SK-N-SH (cell line): ENCODE measurements at regions not wholly inside any gene's neighbourhood (a gene's known extent, or its start where the extent isn't known, plus 50 kb on each side); places are given as distances from the start of the nearest gene placed in this dataset.

Experiments used
- CTCF ChIA-PET: fragments of 300-600, 350-600 bp; formaldehyde crosslinking; extraction: SDS; loops from one replicate; lab custom pipeline; 2021; lab: Yijun Ruan, JAX
- POLR2A ChIA-PET: fragments of 350-600 bp; sonication (Branson Sonifier 250); formaldehyde crosslinking; extraction: SDS; loops from one replicate; lab custom pipeline; 2020; ENCODE audit warnings: antibody characterized with exemption, inconsistent platforms; lab: Yijun Ruan, JAX
- DNase-seq: peaks from one replicate; pipeline ENCODE4 v3.0.0; 2012
- H2AFZ ChIP-seq: fragments of 200-600 bp; sonication (generic); 2 replicates; pipeline ENCODE4 v1.8.1; 2016; ENCODE audit warnings: antibody characterized with exemption, mild to moderate bottlenecking, low read depth
- H3F3A ChIP-seq: fragments of 200-600 bp; sonication (generic); replicated peaks from 2 replicates; pipeline ENCODE3; 2016; ENCODE audit warnings: antibody characterized with exemption, mild to moderate bottlenecking; ENCODE audit not compliant: insufficient read depth
- H3K27ac ChIP-seq, 2 experiments: fragments of 200-500 bp in 1 of 2; fragments of 200-600 bp in 1 of 2; sonication (Bioruptor generic) in 1 of 2; sonication (generic), shearing (Covaris generic) in 1 of 2; 2 replicates each; pipeline versions ENCODE4 v1.5.1 to v1.6.1; 2014 to 2016; ENCODE audit warnings: low read depth in 2 of 2, inconsistent platforms in 1 of 2, low read length in 1 of 2, mild to moderate bottlenecking in 1 of 2, mixed read lengths in 1 of 2
- H3K27me3 ChIP-seq: fragments of 200-600 bp; sonication (generic), shearing (Covaris generic); 2 replicates; pipeline ENCODE4 v1.6.1; 2016; ENCODE audit warnings: mixed run types; ENCODE audit not compliant: insufficient read depth
- H3K36me3 ChIP-seq, 2 experiments: fragments of 200-500 bp in 1 of 2; fragments of 200-600 bp in 1 of 2; sonication (Bioruptor generic) in 1 of 2; sonication (generic) in 1 of 2; replicated peaks in 1 of 2; 2 replicates each; pipeline versions ENCODE3 to v1.5.1; 2014 to 2016; ENCODE audit warnings: low read length in 1 of 2, mild to moderate bottlenecking in 1 of 2; ENCODE audit not compliant: insufficient read depth in 2 of 2, control insufficient read depth in 1 of 2
- H3K4me1 ChIP-seq, 2 experiments: fragments of 200-500 bp in 1 of 2; fragments of 200-600 bp in 1 of 2; sonication (Bioruptor generic) in 1 of 2; sonication (generic), shearing (Covaris generic) in 1 of 2; 2 replicates each; pipeline versions ENCODE4 v1.5.1 to v1.6.1; 2014 to 2016; ENCODE audit warnings: low read depth in 1 of 2, low read length in 1 of 2, mixed run types in 1 of 2; ENCODE audit not compliant: insufficient read depth in 2 of 2, control insufficient read depth in 1 of 2
- H3K4me2 ChIP-seq: fragments of 200-600 bp; sonication (generic), shearing (Covaris generic); 2 replicates; pipeline ENCODE4 v1.6.1; 2017; ENCODE audit warnings: mixed run types
- H3K4me3 ChIP-seq, 2 experiments: fragments of 200-500 bp in 1 of 2; fragments of 200-600 bp in 1 of 2; sonication (Bioruptor generic) in 1 of 2; sonication (generic), shearing (Covaris generic) in 1 of 2; 2 replicates each; pipeline versions ENCODE4 v1.5.1 to v1.8.1; 2014 to 2016; ENCODE audit warnings: low read depth in 2 of 2, inconsistent platforms in 1 of 2, low read length in 1 of 2, mild to moderate bottlenecking in 1 of 2, mixed read lengths in 1 of 2, moderate library complexity in 1 of 2
- H3K79me2 ChIP-seq: fragments of 200-600 bp; sonication (generic); 2 replicates; pipeline ENCODE4 v1.8.1; 2017; ENCODE audit warnings: mild to moderate bottlenecking; ENCODE audit not compliant: insufficient read depth
- H3K9ac ChIP-seq: fragments of 200-600 bp; sonication (generic); 2 replicates; pipeline ENCODE4 v1.6.1; 2017; ENCODE audit warnings: mixed run types
- H3K9me2 ChIP-seq: fragments of 200-600 bp; sonication (generic); 2 replicates; pipeline ENCODE4 v1.6.1; 2017; ENCODE audit warnings: mixed run types
- H3K9me3 ChIP-seq: fragments of 200-600 bp; sonication (generic); 2 replicates; pipeline ENCODE4 v1.6.1; 2017; ENCODE audit warnings: mixed run types, mild to moderate bottlenecking, moderate library complexity
- H4K20me1 ChIP-seq: fragments of 200-600 bp; sonication (generic); 2 replicates; pipeline ENCODE4 v1.6.1; 2017; ENCODE audit warnings: mild to moderate bottlenecking, mixed run types; ENCODE audit not compliant: insufficient read depth
- CHD2 ChIP-seq: fragments of 150-350 bp; IDR thresholded peaks from 2 replicates; pipeline ENCODE4 v1.6.1; 2018; ENCODE audit warnings: low read length; ENCODE audit not compliant: partially characterized antibody
- CTCF ChIP-seq: fragments of 200-600 bp; sonication (generic); IDR thresholded peaks from 2 replicates; pipeline ENCODE4 v1.6.1; 2017; ENCODE audit warnings: antibody characterized with exemption, mild to moderate bottlenecking, moderate library complexity
- EP300 ChIP-seq, 2 experiments: IDR thresholded peaks; 2 replicates each; pipeline versions ENCODE4 v1.4.0 to v1.6.1; 2012; ENCODE audit warnings: borderline replicate concordance in 1 of 2, low read depth in 1 of 2, low read length in 1 of 2
- EZH2phosphoT487 ChIP-seq: fragments of 200-600 bp; sonication (generic); IDR thresholded peaks from 2 replicates; pipeline ENCODE4 v1.6.1; 2017; ENCODE audit warnings: low read depth, mixed run types, mild to moderate bottlenecking, antibody characterized with exemption, moderate library complexity, borderline replicate concordance
- FOSL2 ChIP-seq: IDR thresholded peaks from 2 replicates; pipeline ENCODE4 v1.4.0; 2012; ENCODE audit warnings: low read depth, mild to moderate bottlenecking, moderate library complexity, borderline replicate concordance
- FOXJ3 ChIP-seq: sonication (generic); formaldehyde crosslinking; IDR thresholded peaks from 2 replicates; pipeline ENCODE4 v1.5.1; 2020; ENCODE audit warnings: mild to moderate bottlenecking, missing genetic modification reagents
- GABPA ChIP-seq: IDR thresholded peaks from 2 replicates; pipeline ENCODE4 v1.4.0; 2012; ENCODE audit warnings: low read depth, mild to moderate bottlenecking
- GATA2 ChIP-seq: sonication (generic); formaldehyde crosslinking; IDR thresholded peaks from 2 replicates; pipeline ENCODE4 v1.5.0; 2020; ENCODE audit warnings: mild to moderate bottlenecking, missing genetic modification reagents
- JUND ChIP-seq: IDR thresholded peaks from 2 replicates; pipeline ENCODE4 v1.4.0; 2012
- MEF2A ChIP-seq: IDR thresholded peaks from 2 replicates; pipeline ENCODE4 v1.4.0; 2012; ENCODE audit warnings: low read depth, borderline replicate concordance
- NFIC ChIP-seq: IDR thresholded peaks from 2 replicates; pipeline ENCODE4 v1.4.0; 2012; ENCODE audit warnings: borderline replicate concordance
- NRF1 ChIP-seq: IDR thresholded peaks from 2 replicates; pipeline ENCODE4 v1.6.1; 2012; ENCODE audit warnings: low read depth, mild to moderate bottlenecking, low read length
- RAD21 ChIP-seq: IDR thresholded peaks from 2 replicates; pipeline ENCODE4 v1.6.1; 2012; ENCODE audit warnings: mild to moderate bottlenecking, low read length
- RCOR1 ChIP-seq: fragments of 150-350 bp; IDR thresholded peaks from 2 replicates; pipeline ENCODE4 v1.6.1; 2017; ENCODE audit warnings: antibody characterized with exemption, low read length
- REST ChIP-seq: IDR thresholded peaks from 2 replicates; pipeline ENCODE4 v1.6.1; 2012; ENCODE audit warnings: mild to moderate bottlenecking, low read depth, low read length, moderate library complexity
- RFX5 ChIP-seq: IDR thresholded peaks from 2 replicates; pipeline ENCODE4 v1.6.1; 2012; ENCODE audit warnings: mild to moderate bottlenecking, improper control_type of control experiment, low read length
- RXRA ChIP-seq: IDR thresholded peaks from 2 replicates; pipeline ENCODE4 v1.4.0; 2012; ENCODE audit warnings: low read depth, mild to moderate bottlenecking, borderline replicate concordance
- SMC3 ChIP-seq: IDR thresholded peaks from 2 replicates; pipeline ENCODE4 v1.6.1; 2012; ENCODE audit warnings: low read depth, low read length, improper control_type of control experiment
- TCF12 ChIP-seq: IDR thresholded peaks from 2 replicates; pipeline ENCODE4 v1.4.0; 2012
- TEAD4 ChIP-seq: IDR thresholded peaks from 2 replicates; pipeline ENCODE4 v1.4.0; 2012; ENCODE audit warnings: mild to moderate bottlenecking, borderline replicate concordance; ENCODE audit not compliant: insufficient read depth
- USF2 ChIP-seq: fragments of 150-350 bp; IDR thresholded peaks from 2 replicates; pipeline ENCODE4 v1.6.1; 2017; ENCODE audit warnings: antibody characterized with exemption, low read length, low read depth, borderline replicate concordance
- WGBS: methylation state at CpG from one replicate; pipeline ENCODE4 v1.1.6; 2017; ENCODE audit warnings: low lambda C conversion rate; 5-methylcytosine and 5-hydroxymethylcytosine counted together

GRCh38 chr15:96440978-96441377, 110.5 kb downstream of the NR2F2 start (continued):
- TF ChIP-seq RAD21, result no peak
- TF ChIP-seq CTCF, result no peak
- no peak for TF ChIP-seq RCOR1
- TF ChIP-seq EZH2phosphoT487, result no peak
- TF ChIP-seq NRF1, result no peak
- TF ChIP-seq NFIC, result no peak
- TF ChIP-seq MEF2A, result no peak
- no peak for TF ChIP-seq GATA2
- TF ChIP-seq FOXJ3 (CRISPR knock-in tag), result no peak

GRCh38 chr15:96442076-96442475, 111.6 kb downstream of the NR2F2 start:
- no peak overlapping the region for H3K27ac ChIP-seq
- no peaks in the 10 kb centered on the region for H4K20me1 ChIP-seq
- POLR2A ChIA-PET, result no interaction called here
- no peaks in the 10 kb centered on the region for H3K9me2 ChIP-seq
- CTCF ChIA-PET, result no interaction called here
- H2AFZ ChIP-seq, result no peak overlapping the region
- WGBS, result 33% methylated on average over 17 of the region's 18 CpGs
- DNase-seq, result no peak
- H3K27me3 ChIP-seq, result no peaks in the 10 kb centered on the region
- no peaks in the 10 kb centered on the region for H3K79me2 ChIP-seq
- H3K36me3 ChIP-seq, result no peaks in the 10 kb centered on the region
- no peak for TF ChIP-seq CHD2
- no peak for TF ChIP-seq JUND
- TF ChIP-seq EP300 (IDR thresholded peaks at IDR 0.05; ENCODE audit: borderline replicate concordance in 1 of 2, low read depth in 1 of 2, low read length in 1 of 2), result no peak
- TF ChIP-seq NFIC, result no peak
- TF ChIP-seq NRF1, result no peak
- TF ChIP-seq RFX5, result no peak
- TF ChIP-seq FOSL2, result no peak
- TF ChIP-seq TCF12, result no peak
- TF ChIP-seq REST, result no peak
- TF ChIP-seq TEAD4, result no peak
- TF ChIP-seq USF2, result no peak
- no peak for TF ChIP-seq GABPA
- TF ChIP-seq RXRA, result no peak
- TF ChIP-seq RCOR1, result no peak
- TF ChIP-seq SMC3, result no peak
- TF ChIP-seq RAD21, result no peak
- no peak for TF ChIP-seq MEF2A
- no peaks in the 10 kb centered on the region for H3K4me1 ChIP-seq
- no peak overlapping the region for H3K9ac ChIP-seq
- H3K4me2 ChIP-seq, result no peak overlapping the region
- no peaks in the 10 kb centered on the region for H3K9me3 ChIP-seq
- no peaks in the 10 kb centered on the region for H3F3A ChIP-seq
- H3K4me3 ChIP-seq, result no peak overlapping the region
